Activated T-helper 1 cell treated with anti-CD3 and anti-CD28 coated beads, Interleukin-12 subunit alpha, Interleukin-12 subunit beta, Interleukin-2, Interleukin-4 antibody, amounts not matched to agents 30 ng/mL and 10 ng/mL and 1 ng/mL, durations not matched to agents 14 hours and 24 hours and 36 hours (primary cell): ENCODE measurements at regions not wholly inside any gene's neighbourhood (a gene's known extent, or its start where the extent isn't known, plus 50 kb on each side); places are given as distances from the start of the nearest gene placed in this dataset.
"Not testable (repeated sequence)": the region's sequence is repeated elsewhere in the genome, so short reads cannot be mapped to it uniquely, and the experiment has no call there.

ENCODE experiments used
- DNase-seq: peaks from one replicate; pipeline ENCODE4 v3.0.0; 2021; ENCODE audit warnings: low spot score
- H3K27ac Mint-ChIP-seq: one replicate; pipeline ENCODE4 v1.8.0; 2021; ENCODE audit warnings: mild to moderate bottlenecking, mixed read lengths
- H3K27me3 Mint-ChIP-seq: one replicate; pipeline ENCODE4 v1.8.0; 2022; ENCODE audit warnings: mild to moderate bottlenecking, moderate library complexity, mixed read lengths; ENCODE audit not compliant: insufficient read depth
- H3K36me3 Mint-ChIP-seq: one replicate; pipeline ENCODE4 v1.8.0; 2021; ENCODE audit warnings: low read depth, mixed read lengths
- H3K4me1 Mint-ChIP-seq: one replicate; pipeline ENCODE4 v1.8.0; 2021; ENCODE audit warnings: low read depth, mixed read lengths
- H3K4me3 Mint-ChIP-seq: one replicate; pipeline ENCODE4 v1.8.0; 2021; ENCODE audit warnings: mild to moderate bottlenecking, moderate library complexity, mixed read lengths
- H3K9me3 Mint-ChIP-seq: one replicate; pipeline ENCODE4 v1.8.0; 2021; ENCODE audit warnings: mixed read lengths
- intact Hi-C: fragments of 100-400 bp; cut with micrococcal nuclease; formaldehyde crosslinking; loops from one replicate; pipeline ENCODE4 v1.15.1; 2024

- H3K27me3 Mint-ChIP-seq = no peaks in the 10 kb centered on the region
- H3K4me3 Mint-ChIP-seq = no peak overlapping the region
- H3K4me1 Mint-ChIP-seq = no peaks in the 10 kb centered on the region
- intact Hi-C loops = no loop called here
- peaks cover 3% of the 10 kb centered on the region for H3K9me3 Mint-ChIP-seq
- no peak for DNase-seq
- no peaks in the 10 kb centered on the region for H3K36me3 Mint-ChIP-seq
- H3K27ac Mint-ChIP-seq = no peak overlapping the region
These were observed 860.8 kb downstream of the BRINP3 start for GRCh38 chr1:189616893-189617292.

GRCh38 chr1:189619682-189620332 lies 857.9 kb downstream of the BRINP3 start:
- DNase-seq = no peak
- no peak overlapping the region for H3K27ac Mint-ChIP-seq
- peaks cover 3% of the 10 kb centered on the region for H3K9me3 Mint-ChIP-seq
- no peaks in the 10 kb centered on the region for H3K27me3 Mint-ChIP-seq
- H3K4me3 Mint-ChIP-seq = no peak overlapping the region
- intact Hi-C loops = no loop called here
- no peaks in the 10 kb centered on the region for H3K36me3 Mint-ChIP-seq
- no peaks in the 10 kb centered on the region for H3K4me1 Mint-ChIP-seq

- intact Hi-C loops = no loop called here
- Mint-ChIP-seq H3K9me3 (peaks cover 3% of the 10 kb centered on the region), H3K27me3 (no peaks in the 10 kb centered on the region), H3K4me3 (no peak overlapping the region), H3K27ac (no peak overlapping the region), H3K36me3 (no peaks in the 10 kb centered on the region), H3K4me1 (no peaks in the 10 kb centered on the region)
- no peak for DNase-seq
These were observed 857.2 kb downstream of the BRINP3 start for GRCh38 chr1:189620471-189620870.

GRCh38 chr1:189623336-189623735 lies 854.3 kb downstream of the BRINP3 start:
- H3K27me3 Mint-ChIP-seq = no peaks in the 10 kb centered on the region
- no peak overlapping the region for H3K27ac Mint-ChIP-seq
- H3K36me3 Mint-ChIP-seq = no peaks in the 10 kb centered on the region
- H3K4me3 Mint-ChIP-seq = no peak overlapping the region
- peaks cover 3% of the 10 kb centered on the region for H3K9me3 Mint-ChIP-seq
- no peaks in the 10 kb centered on the region for H3K4me1 Mint-ChIP-seq
- intact Hi-C loops = no loop called here
- no peak for DNase-seq

- no peaks in the 10 kb centered on the region for H3K9me3 Mint-ChIP-seq
- no peak overlapping the region for H3K27ac Mint-ChIP-seq
- no peaks in the 10 kb centered on the region for H3K27me3 Mint-ChIP-seq
- H3K4me1 Mint-ChIP-seq = no peaks in the 10 kb centered on the region
- DNase-seq = no peak
- intact Hi-C loops = no loop called here
- H3K4me3 Mint-ChIP-seq = no peak overlapping the region
- H3K36me3 Mint-ChIP-seq = no peaks in the 10 kb centered on the region
These were observed 850.2 kb downstream of the BRINP3 start for GRCh38 chr1:189627427-189627826.

GRCh38 chr1:189628857-189629256 lies 848.8 kb downstream of the BRINP3 start:
- no peak for DNase-seq
- Mint-ChIP-seq H3K36me3 (no peaks in the 10 kb centered on the region), H3K27ac (no peak overlapping the region), H3K9me3 (no peaks in the 10 kb centered on the region), H3K27me3 (no peaks in the 10 kb centered on the region), H3K4me1 (no peaks in the 10 kb centered on the region), H3K4me3 (no peak overlapping the region)
- intact Hi-C loops = no loop called here

- DNase-seq = no peak
- intact Hi-C loops = no loop called here
- no peaks in the 10 kb centered on the region for H3K36me3 Mint-ChIP-seq
- H3K4me1 Mint-ChIP-seq = no peaks in the 10 kb centered on the region
- H3K27ac Mint-ChIP-seq = no peak overlapping the region
- no peak overlapping the region for H3K4me3 Mint-ChIP-seq
- H3K9me3 Mint-ChIP-seq = no peaks in the 10 kb centered on the region
- H3K27me3 Mint-ChIP-seq = no peaks in the 10 kb centered on the region
These were observed 844.0 kb downstream of the BRINP3 start for GRCh38 chr1:189633658-189634057.

- intact Hi-C loops = no loop called here
- Mint-ChIP-seq H3K27ac (no peak overlapping the region), H3K4me1 (no peaks in the 10 kb centered on the region), H3K4me3 (no peak overlapping the region), H3K9me3 (no peaks in the 10 kb centered on the region), H3K27me3 (no peaks in the 10 kb centered on the region), H3K36me3 (no peaks in the 10 kb centered on the region)
- no peak for DNase-seq
These were observed 840.6 kb downstream of the BRINP3 start for GRCh38 chr1:189637041-189637440.

- H3K27me3 Mint-ChIP-seq, H3K4me1 Mint-ChIP-seq, H3K27ac Mint-ChIP-seq, H3K36me3 Mint-ChIP-seq, H3K9me3 Mint-ChIP-seq, intact Hi-C loops, DNase-seq, H3K4me3 Mint-ChIP-seq: not testable (repeated sequence)
These were observed 833.5 kb downstream of the BRINP3 start for GRCh38 chr1:189644156-189644555.

GRCh38 chr1:189644970-189645369 lies 832.7 kb downstream of the BRINP3 start:
- Mint-ChIP-seq H3K36me3 (no peaks in the 10 kb centered on the region), H3K4me3 (no peak overlapping the region), H3K9me3 (peaks cover 7% of the 10 kb centered on the region), H3K27ac (no peak overlapping the region), H3K27me3 (no peaks in the 10 kb centered on the region), H3K4me1 (no peaks in the 10 kb centered on the region)
- DNase-seq = no peak
- intact Hi-C loops = no loop called here

GRCh38 chr1:189646066-189646465 lies 831.6 kb downstream of the BRINP3 start:
- H3K9me3 Mint-ChIP-seq = peaks cover 7% of the 10 kb centered on the region
- no peak overlapping the region for H3K27ac Mint-ChIP-seq
- H3K27me3 Mint-ChIP-seq = no peaks in the 10 kb centered on the region
- intact Hi-C loops = no loop called here
- DNase-seq = no peak
- no peaks in the 10 kb centered on the region for H3K36me3 Mint-ChIP-seq
- no peak overlapping the region for H3K4me3 Mint-ChIP-seq
- no peaks in the 10 kb centered on the region for H3K4me1 Mint-ChIP-seq

GRCh38 chr1:189654906-189655305 lies 822.8 kb downstream of the BRINP3 start:
- no peak overlapping the region for H3K27ac Mint-ChIP-seq
- no peaks in the 10 kb centered on the region for H3K36me3 Mint-ChIP-seq
- no peak overlapping the region for H3K4me3 Mint-ChIP-seq
- H3K9me3 Mint-ChIP-seq = peaks cover 4% of the 10 kb centered on the region
- DNase-seq = no peak
- H3K4me1 Mint-ChIP-seq = no peaks in the 10 kb centered on the region
- intact Hi-C loops = no loop called here
- H3K27me3 Mint-ChIP-seq = no peaks in the 10 kb centered on the region

- H3K27me3 Mint-ChIP-seq = no peaks in the 10 kb centered on the region
- H3K27ac Mint-ChIP-seq = no peak overlapping the region
- no peaks in the 10 kb centered on the region for H3K4me1 Mint-ChIP-seq
- no peaks in the 10 kb centered on the region for H3K36me3 Mint-ChIP-seq
- DNase-seq = no peak
- peaks cover 4% of the 10 kb centered on the region for H3K9me3 Mint-ChIP-seq
- H3K4me3 Mint-ChIP-seq = no peak overlapping the region
- intact Hi-C loops = no loop called here
These were observed 820.8 kb downstream of the BRINP3 start for GRCh38 chr1:189656628-189657530.
